SK-N-MC (cell line): ENCODE measurements at regions not wholly inside any gene's neighbourhood (a gene's known extent, or its start where the extent isn't known, plus 50 kb on each side); places are given as distances from the start of the nearest gene placed in this dataset.

ENCODE experiments used
- EZH2 ChIP-seq: fragments of 200-600 bp; sonication (generic); IDR thresholded peaks from one replicate; pipeline ENCODE4 v1.6.1; 2017; ENCODE audit warnings: antibody characterized with exemption
- FOXP2 ChIP-seq: optimal IDR thresholded peaks from 2 replicates; pipeline ENCODE3; 2011; ENCODE audit warnings: mild to moderate bottlenecking, moderate library complexity; ENCODE audit not compliant: insufficient read depth; ENCODE audit errors: extremely low read length, control extremely low read depth
- POLR2AphosphoS5 ChIP-seq: IDR thresholded peaks from 2 replicates; pipeline ENCODE4 v1.6.1; 2012; ENCODE audit warnings: mild to moderate bottlenecking, low read depth, low read length, borderline replicate concordance

DNA sequence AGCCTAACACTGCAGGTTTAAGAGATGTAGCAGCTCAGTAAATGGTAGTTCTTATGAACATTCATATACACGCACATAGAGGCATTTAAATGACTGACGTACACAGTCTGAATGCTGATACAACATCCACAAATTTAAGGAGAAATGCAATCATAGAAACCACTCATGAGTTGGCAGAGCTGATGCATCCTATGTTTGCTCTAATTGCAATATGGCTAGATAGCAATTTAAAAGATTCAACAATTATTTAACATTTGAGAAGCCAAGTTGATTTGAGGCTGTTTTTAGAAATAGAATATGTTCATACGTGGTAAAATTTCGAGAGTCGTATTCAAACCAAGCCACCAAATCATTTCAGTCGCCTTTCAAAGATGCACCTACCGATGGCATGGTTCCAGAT is 135.6 kb downstream of the PFKFB3 start:
- TF ChIP-seq POLR2AphosphoS5 = no peak
- TF ChIP-seq EZH2 = no peak
- TF ChIP-seq FOXP2 = no peak
